Kasumi-1 (cell line): ENCODE measurements at regions not wholly inside any gene's neighbourhood (a gene's known extent, or its start where the extent isn't known, plus 50 kb on each side); places are given as distances from the start of the nearest gene placed in this dataset.

Source experiments
- DNase-seq, 2 experiments: peaks; one replicate each; lab custom pipeline; 2025; lab: John Stamatoyannopoulos, UW

GRCh38 chr11:134742956-134743819 lies 331.1 kb upstream of the B3GAT1 start:
- DNase-seq: no peak

GRCh38 chr11:134742224-134742612 lies 330.2 kb upstream of the B3GAT1 start:
- no peak for DNase-seq

GRCh38 chr11:134741453-134742223 lies 329.6 kb upstream of the B3GAT1 start:
- no peak for DNase-seq

GRCh38 chr11:134740590-134741261 lies 328.7 kb upstream of the B3GAT1 start:
- no peak for DNase-seq

GRCh38 chr11:134739136-134739535 lies 327.1 kb upstream of the B3GAT1 start:
- no peak for DNase-seq

- no peak for DNase-seq
Measured at GRCh38 chr11:134738581-134738980, 326.5 kb upstream of the B3GAT1 start.

GRCh38 chr11:134737563-134738510 lies 325.8 kb upstream of the B3GAT1 start:
- no peak for DNase-seq

- DNase-seq: no peak
Measured at GRCh38 chr11:134736251-134736947, 324.4 kb upstream of the B3GAT1 start.

GRCh38 chr11:134734894-134735293 lies 322.9 kb upstream of the B3GAT1 start:
- no peak for DNase-seq

GRCh38 chr11:134734141-134734845 lies 322.3 kb upstream of the B3GAT1 start:
- DNase-seq: no peak

- DNase-seq: no peak
Measured at GRCh38 chr11:134733646-134734045, 321.6 kb upstream of the B3GAT1 start.

- DNase-seq: no peak
Measured at GRCh38 chr11:134731213-134731961, 319.3 kb upstream of the B3GAT1 start.

GRCh38 chr11:134730561-134731212 lies 318.6 kb upstream of the B3GAT1 start:
- DNase-seq: no peak

- DNase-seq: no peak
Measured at GRCh38 chr11:134730101-134730500, 318.1 kb upstream of the B3GAT1 start.

- no peak for DNase-seq
Measured at GRCh38 chr11:134728186-134728585, 316.1 kb upstream of the B3GAT1 start.

GRCh38 chr11:134727636-134728035 lies 315.6 kb upstream of the B3GAT1 start:
- no peak for DNase-seq

- no peak for DNase-seq
Measured at GRCh38 chr11:134727204-134727603, 315.2 kb upstream of the B3GAT1 start.

- no peak for DNase-seq
Measured at GRCh38 chr11:134725716-134726639, 313.9 kb upstream of the B3GAT1 start.
